Lower leg skin (tissue), 4 donors: ENCODE measurements at regions not wholly inside any gene's neighbourhood (a gene's known extent, or its start where the extent isn't known, plus 50 kb on each side); places are given as distances from the start of the nearest gene placed in this dataset.
"Not testable (repeated sequence)": the region's sequence is repeated elsewhere in the genome, so short reads cannot be mapped to it uniquely, and the experiment has no call there.

Experiments used
- DNase-seq, 2 donors: peaks; one replicate each; pipeline ENCODE4 v3.0.0-alpha.2; 2019; ENCODE audit warnings: low spot score in 2 of 2
- H3K4me3 ChIP-seq: fragments of 200-600 bp; sonication (generic); 2 replicates; pipeline ENCODE4 v1.5.1; 2017; ENCODE audit warnings: mild to moderate bottlenecking, low read depth; ENCODE audit not compliant: poor library complexity, severe bottlenecking
- CTCF ChIP-seq, 3 donors: fragments of 450-650 bp; IDR thresholded peaks; one replicate each; pipeline ENCODE4 v1.5.1; 2016; ENCODE audit warnings: antibody characterized with exemption in 3 of 3, mild to moderate bottlenecking in 3 of 3, moderate library complexity in 2 of 3
- POLR2A ChIP-seq, 2 donors: fragments of 450-650 bp; IDR thresholded peaks; one replicate each; pipeline ENCODE4 v1.6.1; 2016 to 2017; ENCODE audit warnings: antibody characterized with exemption in 2 of 2, mild to moderate bottlenecking in 1 of 2, moderate library complexity in 1 of 2
- WGBS, 2 donors: methylation state at CpG; one replicate each; pipeline ENCODE4 v1.1.5; 2018; 5-methylcytosine and 5-hydroxymethylcytosine counted together
- intact Hi-C: fragments of 100-400 bp; cut with DNase I; formaldehyde crosslinking; loops from one replicate; pipeline ENCODE4 v1.15.0; 2023; ENCODE audit warnings: low total_unique reads

- 66 to 72% methylated on average over 10 to 11 of the region's 13 CpGs for WGBS, 2 donors
- no peak overlapping the region for H3K4me3 ChIP-seq
- intact Hi-C loops: no loop called here
- TF ChIP-seq CTCF (IDR thresholded peaks at IDR 0.05) (no peak), POLR2A (IDR thresholded peaks at IDR 0.05) (no peak)
- DNase-seq: no peak
Observed at GRCh38 chr14:106691601-106692291, 1165.4 kb downstream of the TMEM121 start.

- no peak overlapping the region for H3K4me3 ChIP-seq
Observed at GRCh38 chr14:106694638-106695393, 1168.4 kb downstream of the TMEM121 start.

GRCh38 chr14:106698620-106699267 lies 1172.4 kb downstream of the TMEM121 start:
- intact Hi-C loops, H3K4me3 ChIP-seq, DNase-seq: not testable (repeated sequence)
- WGBS, 2 donors: 44 to 58% methylated on average over 8 to 16 of the region's 16 CpGs

More at GRCh38 chr14:106694638-106695393, 1168.4 kb downstream of the TMEM121 start:
- DNase-seq: no peak
- 52 to 59% methylated on average over 9 of the region's 19 CpGs for WGBS, 2 donors
- intact Hi-C loops: no loop called here
- TF ChIP-seq POLR2A (IDR thresholded peaks at IDR 0.05) (no peak), CTCF (IDR thresholded peaks at IDR 0.05) (no peak)

GRCh38 chr14:106703651-106704050 lies 1177.3 kb downstream of the TMEM121 start:
- H3K4me3 ChIP-seq, DNase-seq, intact Hi-C loops: not testable (repeated sequence)
- 63 to 89% methylated on average over 3 to 4 of the region's 4 CpGs for WGBS, 2 donors

- intact Hi-C loops, DNase-seq, H3K4me3 ChIP-seq: not testable (repeated sequence)
- 47 to 52% methylated on average over 4 of the region's 4 CpGs for WGBS, 2 donors
Observed at GRCh38 chr14:106706488-106706887, 1180.1 kb downstream of the TMEM121 start.

- 68 to 76% methylated on average over 7 of the region's 7 CpGs for WGBS, 2 donors
Observed at GRCh38 chr14:106710187-106710586, 1183.8 kb downstream of the TMEM121 start.

GRCh38 chr14:106712513-106712912 lies 1186.1 kb downstream of the TMEM121 start:
- DNase-seq, intact Hi-C loops, H3K4me3 ChIP-seq: not testable (repeated sequence)
- 54 to 69% methylated on average over 5 of the region's 5 CpGs for WGBS, 2 donors

More at GRCh38 chr14:106710187-106710586, 1183.8 kb downstream of the TMEM121 start:
- DNase-seq, intact Hi-C loops, H3K4me3 ChIP-seq: not testable (repeated sequence)

GRCh38 chr14:106714446-106715428 lies 1188.4 kb downstream of the TMEM121 start:
- H3K4me3 ChIP-seq, intact Hi-C loops, DNase-seq: not testable (repeated sequence)
- WGBS, 2 donors: 52 to 53% methylated on average over 5 to 9 of the region's 14 CpGs

GRCh38 chr14:106717544-106717943 lies 1191.2 kb downstream of the TMEM121 start:
- WGBS, 2 donors: 0% methylated on average over 2 of the region's 11 CpGs; no CpG with 5 or more reads in 1 of the 2 donors
- H3K4me3 ChIP-seq, DNase-seq, intact Hi-C loops: not testable (repeated sequence)

GRCh38 chr14:106719880-106720279 lies 1193.5 kb downstream of the TMEM121 start:
- WGBS, 2 donors: 50% methylated on average over 2 of the region's 2 CpGs; no CpG with 5 or more reads in 1 of the 2 donors
- DNase-seq, intact Hi-C loops, H3K4me3 ChIP-seq: not testable (repeated sequence)

GRCh38 chr14:106721926-106722325 lies 1195.5 kb downstream of the TMEM121 start:
- intact Hi-C loops, H3K4me3 ChIP-seq, DNase-seq: not testable (repeated sequence)
- WGBS, 2 donors: 57% methylated on average over 4 of the region's 4 CpGs; no CpG with 5 or more reads in 1 of the 2 donors
